ENCODE measurements at regions not wholly inside any gene's neighbourhood (a gene's known extent, or its start where the extent isn't known, plus 50 kb on each side); places are given as distances from the start of the nearest gene placed in this dataset.

GRCh38 chr6:153208706-153209105, 77.6 kb upstream of the RGS17 start:
- TF ChIP-seq POLR2A (IDR thresholded peaks at IDR 0.05) (no peak), CTCF (IDR thresholded peaks at IDR 0.05 in 8 of 11, conservative IDR thresholded peaks at IDR 0.05 in 3 of 11) (no peak), POLR2AphosphoS5 (IDR thresholded peaks at IDR 0.05) (no peak)
